ENCODE measurements at regions not wholly inside any gene's neighbourhood (a gene's known extent, or its start where the extent isn't known, plus 50 kb on each side); places are given as distances from the start of the nearest gene placed in this dataset.

DNA sequence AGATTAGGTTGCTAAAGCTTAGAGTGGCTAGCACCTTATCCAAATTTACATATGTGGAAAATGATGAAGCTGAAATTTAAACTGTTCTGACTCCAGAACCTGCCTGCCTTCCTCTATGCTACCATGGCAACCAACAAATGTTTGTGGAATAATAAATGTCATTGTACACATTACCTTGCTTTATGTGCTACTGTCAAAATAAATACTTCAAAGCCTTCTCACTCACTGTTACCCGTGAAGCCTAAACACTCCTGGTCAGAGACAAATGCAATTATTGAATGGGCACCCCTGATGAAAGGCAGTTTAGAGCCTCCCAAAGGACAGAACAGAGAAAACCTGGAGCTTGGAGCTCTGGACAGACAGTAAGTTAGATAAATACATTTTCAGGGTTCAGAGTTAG is 158.6 kb downstream of the FAM114A2 start:
- no peak for DNase-seq (ENCODE audit: low read depth)

DNA sequence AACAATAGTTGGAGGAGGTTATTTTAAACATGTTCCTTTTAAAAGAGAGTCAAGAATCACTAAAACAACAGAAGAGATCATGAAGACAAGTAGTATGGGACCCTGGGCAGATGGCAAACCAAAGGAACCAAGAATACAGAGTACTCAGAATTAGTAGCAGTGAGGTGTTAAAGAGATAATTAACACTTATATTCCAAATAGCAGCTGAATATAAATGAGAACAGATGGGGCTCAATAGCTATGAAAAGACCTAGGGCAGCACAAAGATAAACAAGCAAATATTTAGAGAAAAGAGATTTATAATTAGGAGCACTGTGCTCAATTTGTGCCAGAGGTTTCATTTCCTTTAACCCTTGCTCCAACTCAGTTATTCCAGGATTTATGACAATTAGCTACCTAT is 159.1 kb downstream of the FAM114A2 start:
- DNase-seq (ENCODE audit: low read depth), result no peak

DNA sequence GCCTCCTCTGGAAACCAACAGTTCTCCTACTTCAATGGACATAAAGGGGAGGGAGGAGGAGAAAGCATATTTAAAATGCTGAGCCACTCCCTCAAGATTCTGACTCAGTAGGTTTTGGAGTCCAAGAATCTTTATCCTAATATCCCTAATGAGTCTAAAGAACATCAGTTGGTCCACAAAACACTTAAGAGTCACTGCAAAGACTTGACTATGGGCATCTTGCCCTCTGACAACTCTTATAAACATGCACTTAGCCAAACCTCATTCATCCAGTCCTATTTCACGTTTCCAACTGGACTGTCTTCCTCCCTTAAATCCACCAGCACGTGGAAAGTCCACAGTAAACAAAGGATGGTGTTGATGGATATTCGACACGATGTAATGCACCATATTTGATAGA is 172.5 kb downstream of the FAM114A2 start:
- DNase-seq (ENCODE audit: low read depth), result peak; percentile 22

DNA sequence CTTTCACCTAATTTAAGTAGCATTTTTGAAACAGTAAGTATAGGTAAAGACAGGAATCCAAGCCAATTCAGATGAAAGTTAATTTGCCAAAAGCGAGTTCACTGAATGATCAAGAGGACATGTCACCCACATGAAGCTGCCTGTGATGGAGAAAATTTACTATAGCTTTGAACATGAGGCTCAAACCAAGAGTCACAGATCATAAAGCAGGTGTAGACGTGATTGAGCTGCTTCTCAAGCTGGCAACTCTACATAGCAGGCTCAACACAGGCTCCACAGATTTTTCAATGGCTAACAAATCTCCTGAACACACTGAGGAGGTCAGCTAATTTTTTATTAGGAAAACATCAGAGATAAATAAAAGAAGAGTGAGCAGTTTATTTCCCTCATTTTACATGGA is 173.7 kb downstream of the FAM114A2 start:
- no peak for DNase-seq (ENCODE audit: low read depth)

DNA sequence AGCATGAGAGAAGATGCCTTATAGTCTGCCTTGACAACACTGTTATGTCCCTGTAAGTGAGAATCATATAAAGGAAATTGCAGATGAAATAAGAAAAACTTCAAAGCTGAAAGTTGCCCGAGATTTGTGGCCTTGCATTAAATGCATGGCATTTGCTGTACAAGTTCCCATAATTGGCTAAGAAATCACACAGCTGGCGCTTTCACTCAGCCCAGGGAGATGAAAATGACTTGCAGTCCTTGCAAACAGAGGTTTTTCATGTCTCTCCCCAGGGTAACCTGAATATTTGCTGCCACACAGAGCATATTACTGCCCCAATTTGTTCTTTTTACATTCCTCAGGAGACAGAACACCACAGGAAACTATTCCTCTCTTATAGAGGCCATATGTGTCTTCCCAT is 174.8 kb downstream of the FAM114A2 start:
- DNase-seq (ENCODE audit: low read depth), result no peak
